HG03521 (cell line): ENCODE measurements at regions not wholly inside any gene's neighbourhood (a gene's known extent, or its start where the extent isn't known, plus 50 kb on each side); places are given as distances from the start of the nearest gene placed in this dataset.
"Not testable (repeated sequence)": the region's sequence is repeated elsewhere in the genome, so short reads cannot be mapped to it uniquely, and the experiment has no call there.

Experiments used
- ATAC-seq: cut with Tn5 transposase; IDR thresholded peaks from one replicate; pipeline ENCODE4 v1.9.1; 2021; ENCODE audit warnings: mild to moderate bottlenecking, moderate library complexity; ENCODE audit not compliant: unreplicated experiment

DNA sequence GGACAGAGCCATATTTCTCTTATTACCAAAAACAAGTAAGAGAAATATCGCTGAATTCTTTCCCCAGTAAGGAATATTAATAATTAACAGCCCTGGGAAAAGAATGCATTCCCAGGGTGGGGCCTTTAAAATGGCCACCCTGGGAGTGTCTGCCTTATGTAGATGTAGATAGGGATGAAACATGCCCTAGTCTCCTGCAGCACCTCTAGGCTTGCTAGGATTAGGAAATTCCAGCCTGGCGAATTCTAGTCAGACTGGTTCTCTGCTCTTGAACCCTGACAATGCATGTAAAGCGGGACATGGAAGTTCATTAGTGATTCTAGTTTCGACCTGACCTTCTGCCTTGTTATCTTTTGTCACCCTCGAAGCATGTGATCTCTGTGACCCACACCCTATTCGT is 405.2 kb upstream of the MAP2 start:
- not testable (repeated sequence) for ATAC-seq

GRCh38 chr2:209029249-209029648 is 394.6 kb upstream of the MAP2 start:
- no peak for ATAC-seq

DNA sequence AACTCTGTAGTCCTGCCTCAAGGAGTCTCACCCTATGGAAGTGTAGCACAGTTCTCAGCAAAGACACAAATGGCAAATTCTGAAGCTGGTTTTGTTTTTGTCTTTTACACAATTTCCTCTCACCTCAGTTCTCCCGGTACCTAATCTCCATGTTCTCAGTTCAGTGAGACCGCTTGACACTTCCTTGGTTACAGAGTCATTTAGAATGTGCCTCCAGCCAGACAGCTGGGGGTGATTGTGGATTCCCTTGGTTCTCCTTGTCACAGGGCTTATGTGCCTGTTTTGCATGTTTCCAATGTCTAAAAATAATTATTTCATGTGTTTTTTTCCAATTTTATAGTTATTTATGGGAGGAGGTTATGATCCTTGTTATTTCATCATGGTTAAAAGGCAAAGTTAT is 379.5 kb upstream of the MAP2 start:
- ATAC-seq, result no peak

GRCh38 chr2:209046163-209046562 is 377.7 kb upstream of the MAP2 start:
- ATAC-seq, result no peak

DNA sequence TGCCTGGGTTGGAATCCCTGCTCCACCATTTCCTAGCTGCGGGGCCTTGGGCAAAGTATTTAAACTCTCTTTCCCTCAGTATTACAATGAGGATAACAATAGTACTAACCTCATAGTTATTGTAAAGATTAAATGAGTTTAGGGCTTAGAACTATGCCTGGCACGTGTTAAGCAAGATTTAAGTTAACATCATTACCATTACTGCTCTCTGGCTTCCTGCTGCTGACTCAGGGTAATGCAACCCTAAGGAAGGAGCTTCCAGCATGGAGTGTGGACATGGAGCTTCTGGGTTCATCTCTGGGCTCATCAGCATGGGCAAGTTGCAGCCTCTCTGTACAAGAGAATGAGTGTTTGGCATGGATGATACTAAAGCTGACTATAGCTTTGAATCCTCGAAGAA is 374.2 kb upstream of the MAP2 start:
- no peak for ATAC-seq

GRCh38 chr2:209062210-209062609 is 361.6 kb upstream of the MAP2 start:
- no peak for ATAC-seq

DNA sequence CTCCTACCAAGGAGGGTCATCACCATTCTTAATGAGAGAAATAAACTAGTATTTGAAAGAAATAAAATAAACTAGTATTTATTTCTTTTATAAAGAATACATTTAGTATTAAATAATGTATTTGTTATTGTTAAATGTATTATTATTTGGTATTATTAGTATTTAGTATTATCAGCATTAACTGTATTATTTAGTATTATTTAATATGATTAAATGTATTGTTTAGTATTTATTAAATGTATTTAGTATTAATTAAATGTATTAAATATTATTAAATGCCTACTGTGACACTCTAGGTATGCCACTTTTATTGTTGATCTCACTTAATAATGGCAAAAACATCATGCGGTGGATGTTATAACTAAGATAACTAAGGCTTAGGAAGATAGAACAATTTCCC is 353.6 kb upstream of the MAP2 start:
- no peak for ATAC-seq

DNA sequence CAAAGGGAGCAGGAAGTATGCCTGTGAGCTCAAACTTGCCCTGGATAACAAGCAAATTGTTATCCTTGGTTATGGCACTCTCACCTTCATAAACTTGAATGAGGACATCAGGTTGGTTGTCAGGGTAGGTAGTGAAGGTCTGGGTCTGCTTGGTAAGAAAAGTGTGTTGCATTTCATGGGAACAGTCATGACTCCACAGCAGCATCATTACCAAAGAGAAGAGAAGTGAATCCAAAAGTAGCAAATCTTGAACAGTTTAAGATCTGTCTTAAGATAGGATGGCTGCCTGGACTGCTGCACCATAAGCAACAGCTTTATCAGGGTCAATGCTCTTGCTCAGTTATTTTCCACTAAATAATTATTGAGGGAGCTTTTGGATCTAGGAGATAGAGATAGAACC is 350.7 kb upstream of the MAP2 start:
- no peak for ATAC-seq

DNA sequence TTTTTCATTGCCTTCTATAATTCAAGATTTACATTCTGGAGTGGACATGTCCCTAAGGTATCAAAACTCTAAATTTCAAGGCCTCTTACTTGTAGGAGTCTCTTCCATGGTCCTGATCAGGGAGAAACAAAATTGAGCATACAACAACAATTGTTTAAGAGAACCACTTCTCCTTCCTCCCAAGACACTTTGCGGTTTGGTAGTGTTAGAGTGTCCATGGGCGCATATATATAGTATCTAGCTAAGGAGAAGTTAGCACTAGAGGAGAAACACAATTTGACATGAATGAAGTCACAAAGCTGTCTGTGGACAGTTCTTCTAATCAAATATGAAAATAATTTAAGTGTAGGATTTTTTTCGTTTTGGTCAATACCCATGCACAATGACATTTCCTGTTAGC is 349.1 kb upstream of the MAP2 start:
- no peak for ATAC-seq

- no peak for ATAC-seq
Observed at GRCh38 chr2:209076151-209076550, 347.7 kb upstream of the MAP2 start.

GRCh38 chr2:209086761-209087160 is 337.1 kb upstream of the MAP2 start:
- no peak for ATAC-seq

- ATAC-seq, result no peak
Observed at GRCh38 chr2:209091056-209091455, 332.8 kb upstream of the MAP2 start.

DNA sequence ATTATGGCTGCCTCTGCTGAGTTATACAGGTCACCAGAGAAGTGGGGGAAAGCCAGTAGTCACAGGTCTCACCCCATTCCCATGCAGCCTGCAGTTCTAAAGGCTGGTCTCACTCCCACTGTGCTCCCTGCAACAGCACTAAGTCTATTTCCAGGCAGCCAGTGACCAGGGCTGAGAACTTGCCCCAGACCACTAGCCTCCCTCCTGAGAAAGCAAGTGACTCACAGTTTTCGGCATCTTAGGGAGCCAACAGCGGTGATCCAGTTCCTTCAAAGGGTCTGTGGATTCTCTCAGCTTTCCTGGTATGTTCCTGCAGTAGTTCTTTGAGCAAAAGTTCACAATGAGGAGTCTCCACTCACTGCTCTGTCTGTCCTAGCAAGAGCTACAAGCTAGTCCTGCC is 329.6 kb upstream of the MAP2 start:
- ATAC-seq, result no peak

GRCh38 chr2:209095432-209095831 is 328.4 kb upstream of the MAP2 start:
- no peak for ATAC-seq

DNA sequence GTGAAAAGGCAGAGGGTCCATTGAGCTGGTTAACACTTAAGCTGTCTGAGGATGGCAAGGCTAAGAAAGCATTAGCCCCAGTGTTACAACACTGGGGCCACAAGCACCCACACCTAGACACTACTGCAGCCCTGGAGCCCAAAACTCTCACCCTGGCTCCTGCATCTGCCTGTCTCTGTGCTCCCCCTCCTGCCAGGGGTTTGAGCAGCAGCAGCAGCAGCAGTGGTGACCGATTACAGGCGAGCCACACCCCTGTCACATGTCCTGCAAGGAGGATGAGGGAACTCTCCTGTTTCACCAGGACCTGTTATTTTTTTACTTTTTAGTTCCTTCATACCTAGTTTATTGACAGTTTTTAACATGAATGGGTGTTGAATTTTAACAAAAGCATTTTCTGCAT is 326.7 kb upstream of the MAP2 start:
- no peak for ATAC-seq

- no peak for ATAC-seq
Observed at GRCh38 chr2:209102319-209102718, 321.5 kb upstream of the MAP2 start.

- no peak for ATAC-seq
Observed at GRCh38 chr2:209113026-209113425, 310.8 kb upstream of the MAP2 start.

- ATAC-seq, result no peak
Observed at GRCh38 chr2:209114588-209115240, 309.1 kb upstream of the MAP2 start.

GRCh38 chr2:209121691-209122090 is 302.2 kb upstream of the MAP2 start:
- peak; percentile 88 for ATAC-seq

- ATAC-seq, result no peak
Observed at GRCh38 chr2:209125291-209125690, 298.6 kb upstream of the MAP2 start.

DNA sequence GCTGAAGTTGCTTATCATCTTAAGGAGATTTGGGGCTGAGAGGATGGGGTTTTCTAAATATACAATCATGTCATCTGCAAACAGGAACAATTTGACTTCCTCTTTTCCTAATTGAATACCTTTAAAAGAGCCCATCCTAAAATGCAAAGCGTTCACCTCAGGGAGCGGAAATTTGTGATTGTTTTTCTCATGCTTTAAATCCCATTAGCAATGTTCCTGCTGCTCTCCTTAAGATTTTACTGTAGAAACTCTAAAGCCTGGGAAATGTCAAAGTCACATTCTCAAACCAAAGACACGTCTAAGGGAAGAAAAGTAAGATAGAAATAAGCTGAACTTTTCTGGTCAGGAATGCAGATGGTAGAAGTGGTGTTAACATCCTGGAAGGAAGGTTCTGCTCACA is 285.8 kb upstream of the MAP2 start:
- no peak for ATAC-seq

DNA sequence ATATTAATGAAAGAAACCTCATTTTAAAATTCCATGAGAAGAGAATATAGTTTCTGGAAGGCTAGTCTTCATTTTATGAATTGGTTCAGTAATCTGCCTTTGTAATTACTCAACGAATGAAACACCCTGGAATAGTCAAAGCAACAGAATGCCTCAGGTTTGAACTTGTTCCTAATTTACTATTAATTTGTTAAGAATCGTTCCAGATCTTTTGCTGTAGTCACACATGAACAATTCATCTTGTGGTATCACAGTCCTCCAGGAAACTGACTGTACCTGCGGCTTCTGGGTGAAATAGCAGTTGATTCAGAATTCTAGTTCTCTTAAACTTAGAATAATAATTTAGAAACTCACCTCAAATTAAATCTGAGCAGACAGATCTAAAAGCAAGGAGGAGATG is 282.7 kb upstream of the MAP2 start:
- ATAC-seq, result no peak

GRCh38 chr2:209141818-209142217 is 282.0 kb upstream of the MAP2 start:
- ATAC-seq, result no peak
